Karpas-422 (cell line): ENCODE measurements at regions not wholly inside any gene's neighbourhood (a gene's known extent, or its start where the extent isn't known, plus 50 kb on each side); places are given as distances from the start of the nearest gene placed in this dataset.
"Not testable (repeated sequence)": the region's sequence is repeated elsewhere in the genome, so short reads cannot be mapped to it uniquely, and the experiment has no call there.

Experiments
- DNase-seq: peaks from one replicate; pipeline ENCODE4 v3.0.0-alpha.2; 2015
- H2AFZ ChIP-seq: fragments of 200-600 bp; sonication (generic); 2 replicates; pipeline ENCODE4 v1.6.1; 2014; ENCODE audit warnings: antibody characterized with exemption, low read length, mixed read lengths
- H3K27ac ChIP-seq: fragments of 200-600 bp; sonication (generic); 2 replicates; pipeline ENCODE4 v1.5.1; 2014; ENCODE audit warnings: mild to moderate bottlenecking, low read length, moderate library complexity
- H3K27me3 ChIP-seq: fragments of 200-600 bp; sonication (generic); 2 replicates; pipeline ENCODE4 v1.6.1; 2014; ENCODE audit warnings: low read length, mixed read lengths
- H3K36me3 ChIP-seq: fragments of 200-600 bp; sonication (generic); 2 replicates; pipeline ENCODE4 v1.6.1; 2014; ENCODE audit warnings: low read length, mixed read lengths; ENCODE audit not compliant: insufficient read depth
- H3K4me1 ChIP-seq: fragments of 200-600 bp; sonication (generic); 2 replicates; pipeline ENCODE4 v1.6.1; 2014; ENCODE audit warnings: mild to moderate bottlenecking, low read length, mixed read lengths
- H3K4me2 ChIP-seq: fragments of 200-600 bp; sonication (generic); 2 replicates; pipeline ENCODE4 v1.6.1; 2014; ENCODE audit warnings: low read length, low read depth, mild to moderate bottlenecking; ENCODE audit not compliant: poor library complexity, severe bottlenecking
- H3K4me3 ChIP-seq: fragments of 200-600 bp; sonication (generic); 2 replicates; pipeline ENCODE4 v1.5.1; 2014; ENCODE audit warnings: mild to moderate bottlenecking, antibody characterized with exemption, low read length, mixed read lengths
- H3K79me2 ChIP-seq: fragments of 200-600 bp; sonication (generic); 2 replicates; pipeline ENCODE4 v1.6.1; 2014; ENCODE audit warnings: mild to moderate bottlenecking, low read length, mixed read lengths
- H3K9ac ChIP-seq: fragments of 200-600 bp; sonication (generic); 2 replicates; pipeline ENCODE4 v1.6.0; 2014; ENCODE audit warnings: low read length
- H3K9me2 ChIP-seq: fragments of 200-600 bp; sonication (generic), shearing (Covaris generic); replicated peaks from 2 replicates; pipeline ENCODE4 v1.6.0; 2014; ENCODE audit warnings: mild to moderate bottlenecking, low read length, moderate library complexity; ENCODE audit not compliant: insufficient read depth
- H3K9me3 ChIP-seq: fragments of 300-700, 200-600 bp; sonication (generic); 2 replicates; pipeline ENCODE4 v1.6.1; 2014; ENCODE audit warnings: low read length, mixed read lengths
- H4K20me1 ChIP-seq: fragments of 200-600 bp; sonication (generic); 2 replicates; pipeline ENCODE4 v1.6.1; 2014; ENCODE audit warnings: mild to moderate bottlenecking, antibody characterized with exemption, low read length, low read depth; ENCODE audit not compliant: insufficient read depth

- H3K9me3 ChIP-seq = no peaks in the 10 kb centered on the region
- no peaks in the 10 kb centered on the region for H3K79me2 ChIP-seq
- no peak overlapping the region for H3K27ac ChIP-seq
- H3K4me3 ChIP-seq = no peak overlapping the region
- no peaks in the 10 kb centered on the region for H3K9me2 ChIP-seq
- H2AFZ ChIP-seq = no peak overlapping the region
- no peaks in the 10 kb centered on the region for H3K36me3 ChIP-seq
- H4K20me1 ChIP-seq = no peaks in the 10 kb centered on the region
- no peak for DNase-seq
- no peaks in the 10 kb centered on the region for H3K4me1 ChIP-seq
- H3K27me3 ChIP-seq = no peaks in the 10 kb centered on the region
- no peak overlapping the region for H3K9ac ChIP-seq
- H3K4me2 ChIP-seq = no peak overlapping the region
Measured at GRCh38 chr6:8837343-8837742, 402.0 kb upstream of the SLC35B3 start.

- H3K9me2 ChIP-seq, H3K27me3 ChIP-seq, H3K4me1 ChIP-seq, H3K79me2 ChIP-seq, H3K9me3 ChIP-seq, H4K20me1 ChIP-seq, H3K36me3 ChIP-seq, H3K4me3 ChIP-seq, H3K27ac ChIP-seq, H3K9ac ChIP-seq, H3K4me2 ChIP-seq, DNase-seq, H2AFZ ChIP-seq: not testable (repeated sequence)
Measured at GRCh38 chr6:8832695-8833094, 397.4 kb upstream of the SLC35B3 start.

- Histone ChIP-seq H2AFZ (no peak overlapping the region), H3K79me2 (no peaks in the 10 kb centered on the region), H3K4me1 (no peaks in the 10 kb centered on the region), H3K9ac (no peak overlapping the region), H3K9me3 (no peaks in the 10 kb centered on the region), H3K36me3 (no peaks in the 10 kb centered on the region), H3K4me2 (no peak overlapping the region), H3K4me3 (no peak overlapping the region), H3K27me3 (no peaks in the 10 kb centered on the region), H3K27ac (no peak overlapping the region), H3K9me2 (no peaks in the 10 kb centered on the region), H4K20me1 (no peaks in the 10 kb centered on the region)
- no peak for DNase-seq
Measured at GRCh38 chr6:8831366-8832152, 396.2 kb upstream of the SLC35B3 start.

GRCh38 chr6:8830794-8831193 lies 395.4 kb upstream of the SLC35B3 start:
- Histone ChIP-seq H2AFZ (no peak overlapping the region), H3K4me3 (no peak overlapping the region), H4K20me1 (no peaks in the 10 kb centered on the region), H3K27me3 (no peaks in the 10 kb centered on the region), H3K79me2 (no peaks in the 10 kb centered on the region), H3K9me2 (no peaks in the 10 kb centered on the region), H3K4me1 (no peaks in the 10 kb centered on the region), H3K9ac (no peak overlapping the region), H3K27ac (no peak overlapping the region), H3K4me2 (no peak overlapping the region), H3K36me3 (no peaks in the 10 kb centered on the region), H3K9me3 (no peaks in the 10 kb centered on the region)
- DNase-seq = no peak

- Histone ChIP-seq H3K27ac (no peak overlapping the region), H3K9ac (no peak overlapping the region), H3K36me3 (no peaks in the 10 kb centered on the region), H3K79me2 (no peaks in the 10 kb centered on the region), H3K4me3 (no peak overlapping the region), H3K27me3 (no peaks in the 10 kb centered on the region), H4K20me1 (no peaks in the 10 kb centered on the region), H3K9me2 (no peaks in the 10 kb centered on the region), H3K4me2 (no peak overlapping the region), H2AFZ (no peak overlapping the region), H3K4me1 (no peaks in the 10 kb centered on the region), H3K9me3 (no peaks in the 10 kb centered on the region)
- no peak for DNase-seq
Measured at GRCh38 chr6:8829796-8830195, 394.5 kb upstream of the SLC35B3 start.

GRCh38 chr6:8829296-8829695 lies 394.0 kb upstream of the SLC35B3 start:
- H3K36me3 ChIP-seq = no peaks in the 10 kb centered on the region
- no peaks in the 10 kb centered on the region for H4K20me1 ChIP-seq
- no peak overlapping the region for H3K4me3 ChIP-seq
- H3K9ac ChIP-seq = no peak overlapping the region
- H3K4me2 ChIP-seq = no peak overlapping the region
- no peak overlapping the region for H2AFZ ChIP-seq
- H3K27me3 ChIP-seq = no peaks in the 10 kb centered on the region
- no peaks in the 10 kb centered on the region for H3K79me2 ChIP-seq
- H3K9me3 ChIP-seq = no peaks in the 10 kb centered on the region
- no peaks in the 10 kb centered on the region for H3K4me1 ChIP-seq
- no peak for DNase-seq
- no peak overlapping the region for H3K27ac ChIP-seq
- H3K9me2 ChIP-seq = no peaks in the 10 kb centered on the region

GRCh38 chr6:8828376-8828775 lies 393.0 kb upstream of the SLC35B3 start:
- Histone ChIP-seq H3K4me2 (no peak overlapping the region), H3K79me2 (no peaks in the 10 kb centered on the region), H3K27me3 (no peaks in the 10 kb centered on the region), H3K27ac (no peak overlapping the region), H3K4me1 (no peaks in the 10 kb centered on the region), H2AFZ (no peak overlapping the region), H4K20me1 (no peaks in the 10 kb centered on the region), H3K36me3 (no peaks in the 10 kb centered on the region), H3K4me3 (no peak overlapping the region), H3K9me3 (no peaks in the 10 kb centered on the region), H3K9ac (no peak overlapping the region), H3K9me2 (no peaks in the 10 kb centered on the region)
- no peak for DNase-seq

- H2AFZ ChIP-seq = no peak overlapping the region
- H3K4me2 ChIP-seq = no peak overlapping the region
- H3K9me3 ChIP-seq = no peaks in the 10 kb centered on the region
- no peaks in the 10 kb centered on the region for H3K36me3 ChIP-seq
- H3K79me2 ChIP-seq = no peaks in the 10 kb centered on the region
- no peaks in the 10 kb centered on the region for H3K4me1 ChIP-seq
- no peaks in the 10 kb centered on the region for H3K27me3 ChIP-seq
- no peak overlapping the region for H3K27ac ChIP-seq
- no peak for DNase-seq
- no peak overlapping the region for H3K4me3 ChIP-seq
- no peak overlapping the region for H3K9ac ChIP-seq
- H3K9me2 ChIP-seq = no peaks in the 10 kb centered on the region
- H4K20me1 ChIP-seq = no peaks in the 10 kb centered on the region
Measured at GRCh38 chr6:8825726-8826125, 390.4 kb upstream of the SLC35B3 start.
